A172 (cell line): ENCODE measurements at regions not wholly inside any gene's neighbourhood (a gene's known extent, or its start where the extent isn't known, plus 50 kb on each side); places are given as distances from the start of the nearest gene placed in this dataset.
"Not testable (repeated sequence)": the region's sequence is repeated elsewhere in the genome, so short reads cannot be mapped to it uniquely, and the experiment has no call there.

Experiments used
- DNase-seq: peaks from one replicate; pipeline ENCODE4 v3.0.0-alpha.2; 2015; ENCODE audit warnings: low spot score

- peak; percentile 98 for DNase-seq
Measured at GRCh38 chr2:38146907-38147307, 71.0 kb upstream of the CYP1B1 start.

DNA sequence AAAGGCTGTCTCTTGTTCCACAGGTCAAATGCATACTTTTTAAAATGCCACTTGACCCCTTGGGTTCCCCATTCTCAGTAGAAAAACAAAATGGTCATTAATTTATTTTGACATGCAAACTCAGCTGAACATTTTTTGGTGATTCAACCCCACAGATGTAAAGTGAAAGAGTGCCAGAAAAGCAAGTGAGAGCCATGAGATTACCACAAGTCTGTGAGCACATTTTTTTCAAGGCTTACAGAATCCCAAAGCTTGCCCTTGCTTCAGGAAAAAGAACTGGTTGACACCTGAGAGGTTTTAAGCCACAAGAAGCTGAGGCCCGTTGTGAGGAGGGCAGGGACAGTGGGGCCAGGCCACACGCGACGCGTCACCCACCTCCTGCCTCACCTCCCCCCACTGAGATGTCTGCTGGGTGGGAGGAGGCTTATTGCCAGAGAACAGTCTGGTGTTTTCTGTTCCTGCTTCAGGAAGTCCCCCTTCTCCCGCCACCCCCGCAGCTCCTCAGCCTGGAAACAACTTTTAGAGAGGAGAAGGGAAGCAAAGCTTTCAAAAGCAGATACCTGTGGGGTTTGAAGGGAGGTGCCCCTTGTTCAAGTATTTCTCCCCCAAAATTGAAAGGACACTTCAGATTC is 70.4 kb upstream of the CYP1B1 start:
- DNase-seq: peak; percentile 83

- DNase-seq: peak; percentile 28
Measured at GRCh38 chr2:38145236-38145635, 69.3 kb upstream of the CYP1B1 start.

DNA sequence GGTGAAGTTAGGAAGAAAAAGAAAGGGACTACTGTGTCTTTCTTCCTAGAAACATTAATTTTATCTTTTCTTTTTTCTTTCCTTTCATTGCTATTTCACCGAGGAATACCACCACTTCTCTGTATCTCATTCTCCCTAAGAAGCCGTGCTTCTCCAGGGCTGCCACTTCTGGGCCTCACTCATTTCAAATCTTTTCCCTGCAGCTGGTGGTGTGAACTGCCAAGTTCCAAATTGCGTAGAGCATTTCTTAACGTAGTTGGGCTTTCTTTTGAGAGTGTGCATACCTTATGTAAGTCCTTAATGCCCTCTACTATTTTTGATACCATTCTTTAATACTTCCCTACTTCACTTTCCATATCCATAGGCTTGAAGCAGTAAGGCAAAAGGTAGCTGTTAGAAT is 66.7 kb upstream of the CYP1B1 start:
- DNase-seq: no peak

GRCh38 chr2:38141501-38141900 is 65.5 kb upstream of the CYP1B1 start:
- no peak for DNase-seq

DNA sequence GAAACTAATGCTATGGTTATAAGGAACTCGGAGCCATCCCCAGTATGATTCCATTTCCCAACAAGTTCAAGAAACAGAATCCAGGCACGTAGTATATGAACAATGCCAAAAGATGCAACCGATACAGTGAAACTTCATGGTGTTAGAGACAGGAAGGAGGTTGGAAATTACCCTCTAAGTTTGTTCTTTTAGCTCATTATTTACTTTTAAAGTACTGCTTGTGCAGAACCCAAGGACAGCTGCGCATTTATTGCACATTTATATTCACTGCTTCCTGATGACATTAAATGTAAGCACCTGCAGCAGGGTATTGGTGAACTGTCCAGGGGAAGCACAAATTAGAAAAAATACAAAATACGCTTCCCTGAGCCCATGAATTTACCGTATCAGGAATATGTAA is 63.0 kb upstream of the CYP1B1 start:
- no peak for DNase-seq

DNA sequence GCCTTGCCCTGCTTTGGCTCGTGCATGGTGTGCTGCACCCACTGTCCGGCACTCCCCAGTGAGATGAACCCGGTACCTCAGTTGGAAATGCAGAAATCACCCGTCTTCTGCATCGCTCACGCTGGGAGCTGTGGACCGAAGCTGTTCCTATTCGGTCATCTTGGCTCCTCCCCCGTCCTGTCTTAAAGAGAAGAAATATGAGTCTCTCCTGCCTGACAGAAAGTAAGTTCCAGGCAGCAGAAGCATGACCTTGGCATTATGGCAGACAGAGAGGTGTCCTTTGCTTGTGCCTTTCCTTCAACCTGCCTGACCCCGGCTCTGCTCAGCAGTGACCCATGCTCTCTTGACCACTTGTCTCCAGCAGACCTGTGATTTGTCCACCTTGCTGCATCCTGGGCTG is 62.5 kb upstream of the CYP1B1 start:
- DNase-seq: no peak

DNA sequence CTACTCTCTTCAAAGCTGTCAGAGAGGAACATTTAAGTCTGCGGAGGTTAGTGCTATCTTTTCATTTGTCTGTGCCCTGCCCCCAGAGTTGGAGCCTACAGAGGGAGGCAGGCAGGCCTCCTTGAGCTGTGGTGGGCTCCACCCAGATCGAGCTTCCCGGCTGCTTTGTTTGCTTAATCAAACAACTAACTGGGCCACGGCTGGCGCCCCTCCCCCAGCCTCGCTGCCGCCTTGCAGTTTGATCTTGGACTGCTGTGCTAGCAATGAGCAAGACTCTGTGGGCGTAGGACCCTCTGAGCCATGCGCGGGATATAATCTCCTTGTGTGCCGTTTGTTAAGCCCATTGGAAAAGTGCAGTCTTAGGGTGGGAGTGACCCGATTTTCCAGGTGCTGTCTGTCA is 62.0 kb upstream of the CYP1B1 start:
- not testable (repeated sequence) for DNase-seq

DNA sequence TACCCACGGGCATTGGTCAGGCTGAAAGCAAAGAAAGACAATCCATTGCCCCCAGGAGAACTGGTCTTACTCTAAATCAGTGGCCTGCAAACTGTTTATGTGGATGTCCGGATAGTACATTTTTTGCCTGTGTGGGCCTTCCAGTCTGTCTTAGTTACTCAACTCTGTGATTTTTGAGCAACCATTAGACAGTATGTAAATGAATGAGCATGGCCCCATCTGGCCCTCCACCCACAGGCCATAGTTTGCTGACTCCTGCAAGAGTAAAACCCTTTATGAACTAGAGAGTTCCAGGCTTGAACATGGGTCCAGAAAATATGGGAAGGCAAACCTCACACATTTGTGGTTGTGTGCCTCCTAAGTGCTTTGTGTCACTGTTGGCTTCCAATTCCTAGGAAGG is 55.7 kb upstream of the CYP1B1 start:
- no peak for DNase-seq

DNA sequence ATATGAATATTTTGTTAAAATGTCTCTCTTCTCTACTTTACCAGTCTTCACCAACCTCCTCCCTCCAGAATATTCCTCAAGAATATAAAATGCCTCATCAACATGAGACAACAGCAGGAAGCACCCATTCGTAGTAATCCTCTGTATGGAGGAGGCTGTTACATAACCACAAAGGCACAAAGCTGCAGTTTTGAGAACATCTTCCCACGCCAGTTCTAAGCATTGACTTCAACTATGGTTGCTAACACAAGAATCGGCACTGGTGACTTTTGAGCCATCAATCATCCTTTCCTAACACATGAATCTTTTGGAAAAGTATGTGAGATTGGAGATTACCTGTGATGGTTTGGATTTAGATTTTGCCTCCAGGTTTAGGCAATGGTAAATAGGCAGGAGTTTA is 54.9 kb upstream of the CYP1B1 start:
- DNase-seq: no peak

DNA sequence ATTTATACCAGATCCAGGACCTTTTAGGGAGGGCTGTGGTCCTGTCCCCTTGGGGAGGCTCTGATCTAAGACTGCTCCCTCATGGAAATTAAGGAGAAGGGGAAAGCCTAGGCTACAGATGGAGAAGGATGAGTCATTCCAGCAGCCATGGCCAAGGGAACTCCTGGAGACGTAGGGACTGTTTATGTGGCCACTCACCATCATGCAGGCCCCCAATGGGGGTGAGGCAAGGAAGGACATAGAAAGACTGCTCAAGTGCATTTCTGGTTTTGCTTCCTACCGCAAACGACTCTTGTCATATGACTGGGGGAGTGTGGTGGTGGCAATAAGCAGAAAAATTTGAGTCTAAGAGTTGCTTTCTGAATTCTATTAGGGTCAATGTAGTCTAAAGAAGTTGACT is 54.0 kb upstream of the CYP1B1 start:
- DNase-seq: peak; percentile 17

- no peak for DNase-seq
Measured at GRCh38 chr2:38129481-38129880, 53.5 kb upstream of the CYP1B1 start.

- no peak for DNase-seq
Measured at GRCh38 chr2:38128653-38129052, 52.7 kb upstream of the CYP1B1 start.

DNA sequence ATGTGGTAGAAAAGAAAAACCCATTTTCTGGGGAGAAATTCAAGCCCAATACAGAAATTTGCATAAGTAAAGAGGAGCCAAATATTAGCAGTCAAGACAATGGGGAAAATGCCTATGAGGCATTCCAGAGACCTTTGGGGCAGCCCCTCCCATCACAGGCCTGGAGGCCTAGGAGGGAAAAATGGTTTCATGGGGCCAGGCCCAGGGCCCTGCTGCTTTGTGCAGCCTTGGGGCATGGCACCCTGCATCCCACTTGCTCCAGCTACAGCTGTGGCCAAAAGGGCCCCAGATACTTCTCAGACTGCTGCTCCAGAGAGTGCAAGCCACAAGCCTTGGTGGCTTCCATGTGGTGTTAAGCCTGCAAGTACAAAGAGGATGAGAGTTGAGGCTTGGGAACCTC is 51.3 kb upstream of the CYP1B1 start:
- no peak for DNase-seq

DNA sequence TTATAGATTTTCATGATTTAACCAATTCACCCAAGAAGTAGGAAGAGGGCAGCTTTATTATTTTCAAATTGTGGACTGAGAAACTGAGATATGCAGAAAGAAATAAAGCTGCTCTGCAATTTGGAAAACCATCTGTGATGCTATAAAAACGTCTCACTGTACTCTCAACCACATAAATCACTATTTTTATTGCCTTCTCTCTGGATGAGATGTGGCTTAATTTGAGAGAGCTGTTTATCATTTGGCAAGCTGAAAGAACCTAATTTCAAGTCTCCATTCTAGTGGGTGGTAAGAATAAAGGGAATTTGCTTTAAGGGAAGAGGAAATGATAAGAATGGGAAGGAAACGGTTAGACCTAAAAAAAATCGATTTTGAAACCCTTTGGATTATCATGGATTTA is 49.9 kb upstream of the CYP1B1 start:
- DNase-seq: peak; percentile 12
